ES-I3 (cell line): ENCODE measurements at regions not wholly inside any gene's neighbourhood (a gene's known extent, or its start where the extent isn't known, plus 50 kb on each side); places are given as distances from the start of the nearest gene placed in this dataset.

Experiments
- H3K36me3 ChIP-seq: 2 replicates; pipeline ENCODE4 v1.6.1; 2013; ENCODE audit warnings: mild to moderate bottlenecking, low read length, control low read depth, moderate library complexity; ENCODE audit not compliant: insufficient read depth
- H3K4me1 ChIP-seq: 2 replicates; pipeline ENCODE4 v1.6.1; 2013; ENCODE audit warnings: mild to moderate bottlenecking, control low read depth, low read length; ENCODE audit not compliant: insufficient read depth
- H3K9ac ChIP-seq: 2 replicates; pipeline ENCODE4 v1.6.1; 2013; ENCODE audit warnings: low read depth, mild to moderate bottlenecking, low read length, moderate library complexity
- H3K9me3 ChIP-seq: 2 replicates; pipeline ENCODE4 v1.6.1; 2013; ENCODE audit warnings: mild to moderate bottlenecking, low read length, moderate library complexity; ENCODE audit not compliant: control insufficient read depth, insufficient read depth

- no peak overlapping the region for H3K9ac ChIP-seq
- H3K9me3 ChIP-seq = no peaks in the 10 kb centered on the region
- H3K4me1 ChIP-seq = peaks cover 3% of the 10 kb centered on the region; the same call in 1 of the 2 replicates
- no peaks in the 10 kb centered on the region for H3K36me3 ChIP-seq
Observed at GRCh38 chr10:23696476-23696875, 257.6 kb downstream of the OTUD1 start.

- Histone ChIP-seq H3K9me3 (no peaks in the 10 kb centered on the region; the same call in 1 of the 2 replicates), H3K4me1 (no peaks in the 10 kb centered on the region), H3K36me3 (no peaks in the 10 kb centered on the region), H3K9ac (no peak overlapping the region)
Observed at GRCh38 chr10:23702977-23703414, 264.1 kb downstream of the OTUD1 start.

- no peak overlapping the region for H3K9ac ChIP-seq
- H3K36me3 ChIP-seq = no peaks in the 10 kb centered on the region
- H3K9me3 ChIP-seq = no peaks in the 10 kb centered on the region
- H3K4me1 ChIP-seq = no peaks in the 10 kb centered on the region
Observed at GRCh38 chr10:23715363-23715762, 276.5 kb downstream of the OTUD1 start.

- no peaks in the 10 kb centered on the region for H3K9me3 ChIP-seq
- H3K4me1 ChIP-seq = no peaks in the 10 kb centered on the region
- no peaks in the 10 kb centered on the region for H3K36me3 ChIP-seq
- no peak overlapping the region for H3K9ac ChIP-seq
Observed at GRCh38 chr10:23717913-23718312, 279.0 kb downstream of the OTUD1 start.

GRCh38 chr10:23718946-23719345 lies 280.1 kb downstream of the OTUD1 start:
- no peaks in the 10 kb centered on the region for H3K9me3 ChIP-seq
- H3K36me3 ChIP-seq = no peaks in the 10 kb centered on the region
- H3K4me1 ChIP-seq = no peaks in the 10 kb centered on the region
- H3K9ac ChIP-seq = no peak overlapping the region

GRCh38 chr10:23723796-23724195 lies 284.9 kb downstream of the OTUD1 start:
- Histone ChIP-seq H3K4me1 (no peaks in the 10 kb centered on the region), H3K36me3 (no peaks in the 10 kb centered on the region), H3K9ac (no peak overlapping the region), H3K9me3 (no peaks in the 10 kb centered on the region)

GRCh38 chr10:23725548-23725947 lies 286.7 kb downstream of the OTUD1 start:
- Histone ChIP-seq H3K4me1 (no peaks in the 10 kb centered on the region), H3K36me3 (no peaks in the 10 kb centered on the region), H3K9me3 (no peaks in the 10 kb centered on the region), H3K9ac (no peak overlapping the region)

GRCh38 chr10:23742368-23742767 lies 303.5 kb downstream of the OTUD1 start:
- H3K9me3 ChIP-seq = no peaks in the 10 kb centered on the region
- no peaks in the 10 kb centered on the region for H3K4me1 ChIP-seq
- H3K36me3 ChIP-seq = no peaks in the 10 kb centered on the region
- no peak overlapping the region for H3K9ac ChIP-seq

DNA sequence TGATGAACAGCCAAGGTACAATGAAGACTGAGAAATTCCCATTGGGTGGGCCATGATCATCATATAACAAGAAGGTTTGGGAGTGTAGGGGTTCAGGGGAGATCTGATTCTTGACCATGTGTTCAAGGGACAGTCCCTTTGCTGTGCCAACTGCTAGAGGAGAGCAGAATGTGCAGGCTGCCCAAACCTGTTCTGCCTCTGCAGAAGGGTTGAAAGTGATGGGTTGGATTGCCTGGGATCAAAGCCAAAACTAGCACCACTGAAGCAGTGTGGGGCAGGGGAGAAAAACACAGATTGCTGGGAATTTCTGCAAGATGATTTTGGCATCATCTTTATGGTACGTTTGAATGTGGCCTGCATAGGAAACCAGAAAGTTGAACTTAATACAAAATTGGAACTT lies 303.9 kb downstream of the OTUD1 start:
- H3K9me3 ChIP-seq = no peaks in the 10 kb centered on the region
- no peaks in the 10 kb centered on the region for H3K4me1 ChIP-seq
- H3K36me3 ChIP-seq = no peaks in the 10 kb centered on the region
- H3K9ac ChIP-seq = no peak overlapping the region

GRCh38 chr10:23754179-23754578 lies 315.3 kb downstream of the OTUD1 start:
- Histone ChIP-seq H3K9me3 (no peaks in the 10 kb centered on the region), H3K4me1 (no peaks in the 10 kb centered on the region)

GRCh38 chr10:23754941-23755340 lies 316.1 kb downstream of the OTUD1 start:
- H3K36me3 ChIP-seq = no peaks in the 10 kb centered on the region
- H3K4me1 ChIP-seq = no peaks in the 10 kb centered on the region
- H3K9me3 ChIP-seq = no peaks in the 10 kb centered on the region
- H3K9ac ChIP-seq = no peak overlapping the region

More at GRCh38 chr10:23754179-23754578, 315.3 kb downstream of the OTUD1 start:
- H3K9ac ChIP-seq = no peak overlapping the region
- H3K36me3 ChIP-seq = no peaks in the 10 kb centered on the region

- H3K9me3 ChIP-seq = no peaks in the 10 kb centered on the region
- H3K9ac ChIP-seq = no peak overlapping the region
- H3K36me3 ChIP-seq = no peaks in the 10 kb centered on the region
- H3K4me1 ChIP-seq = no peaks in the 10 kb centered on the region
Observed at GRCh38 chr10:23755556-23755955, 316.7 kb downstream of the OTUD1 start.

GRCh38 chr10:23768281-23768680 lies 329.4 kb downstream of the OTUD1 start:
- Histone ChIP-seq H3K9ac (no peak overlapping the region), H3K9me3 (no peaks in the 10 kb centered on the region), H3K36me3 (no peaks in the 10 kb centered on the region), H3K4me1 (no peaks in the 10 kb centered on the region)

- no peaks in the 10 kb centered on the region for H3K4me1 ChIP-seq
- H3K9me3 ChIP-seq = no peaks in the 10 kb centered on the region
- H3K9ac ChIP-seq = no peak overlapping the region
- no peaks in the 10 kb centered on the region for H3K36me3 ChIP-seq
Observed at GRCh38 chr10:23777153-23777552, 338.3 kb downstream of the OTUD1 start.

GRCh38 chr10:23779301-23779700 lies 340.4 kb downstream of the OTUD1 start:
- Histone ChIP-seq H3K9me3 (no peaks in the 10 kb centered on the region), H3K9ac (no peak overlapping the region), H3K36me3 (no peaks in the 10 kb centered on the region), H3K4me1 (no peaks in the 10 kb centered on the region)

DNA sequence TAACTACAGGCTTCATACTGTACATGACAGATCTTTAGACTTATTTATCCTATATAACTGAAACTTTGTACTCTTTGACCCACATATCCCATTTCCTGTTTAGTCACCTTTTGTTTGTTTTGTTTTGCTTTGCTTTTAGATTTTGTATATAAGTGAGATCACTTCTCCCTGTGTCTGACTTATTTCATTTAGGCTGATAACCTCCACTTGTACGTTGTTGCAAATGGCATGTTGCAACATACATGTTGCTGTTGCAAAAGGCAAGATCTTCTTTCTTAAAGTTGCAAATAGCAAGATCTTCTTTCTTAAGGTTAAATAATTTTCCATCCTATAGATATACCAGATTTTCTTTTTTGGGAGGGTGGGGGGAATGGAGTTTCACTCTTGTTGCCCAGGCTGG lies 341.5 kb downstream of the OTUD1 start:
- H3K36me3 ChIP-seq = no peaks in the 10 kb centered on the region
- H3K9ac ChIP-seq = no peak overlapping the region
- H3K9me3 ChIP-seq = no peaks in the 10 kb centered on the region
- no peaks in the 10 kb centered on the region for H3K4me1 ChIP-seq
